H1 (cell line): ENCODE measurements at regions not wholly inside any gene's neighbourhood (a gene's known extent, or its start where the extent isn't known, plus 50 kb on each side); places are given as distances from the start of the nearest gene placed in this dataset.

Experiments
- CTCF ChIA-PET: fragments of 300-600 bp; sonication (Branson Sonifier 250); formaldehyde crosslinking; loops from one replicate; lab custom pipeline; 2021; ENCODE audit not compliant: partially characterized antibody; lab: Charles Lee
- POLR2A ChIA-PET: fragments of 300-600 bp; sonication (Branson Sonifier 250); formaldehyde crosslinking; loops from one replicate; lab custom pipeline; 2021; ENCODE audit warnings: inconsistent platforms; ENCODE audit not compliant: partially characterized antibody; lab: Charles Lee
- DNase-seq, 2 experiments: peaks; one replicate each; pipeline versions ENCODE4 v3.0.0 to v3.0.0-alpha.2; 2010 to 2022; ENCODE audit warnings: low spot score in 2 of 2, low read depth in 1 of 2, mixed read lengths in 1 of 2
- FAIRE-seq: peaks from 2 replicates; lab custom pipeline; 2011; peaks lifted over from hg19 to GRCh38; lab: Jason Lieb, UNC
- H2AFZ ChIP-seq: 2 replicates; pipeline ENCODE4 v1.8.1; 2012; ENCODE audit warnings: low read length, inconsistent platforms
- H2AK5ac ChIP-seq: 2 replicates; pipeline ENCODE4 v1.6.1; 2013; ENCODE audit warnings: low read depth, low read length
- H2BK120ac ChIP-seq: replicated peaks from 2 replicates; pipeline ENCODE3; 2013; ENCODE audit warnings: low read depth, low read length, inconsistent platforms
- H2BK12ac ChIP-seq: 2 replicates; pipeline ENCODE4 v1.6.1; 2013; ENCODE audit warnings: low read depth, low read length
- H2BK15ac ChIP-seq: 2 replicates; pipeline ENCODE4 v1.6.1; 2013; ENCODE audit warnings: low read length
- H2BK20ac ChIP-seq: 2 replicates; pipeline ENCODE4 v1.6.1; 2013; ENCODE audit warnings: low read length
- H2BK5ac ChIP-seq: 2 replicates; pipeline ENCODE4 v1.6.1; 2013; ENCODE audit warnings: low read depth, low read length
- H3K14ac ChIP-seq: 2 replicates; pipeline ENCODE4 v1.6.1; 2013; ENCODE audit warnings: inconsistent platforms; ENCODE audit not compliant: insufficient read length
- H3K18ac ChIP-seq: 2 replicates; pipeline ENCODE4 v1.6.1; 2013; ENCODE audit warnings: low read length; ENCODE audit errors: extremely low read depth
- H3K23ac ChIP-seq: 2 replicates; pipeline ENCODE4 v1.6.1; 2013; ENCODE audit warnings: inconsistent platforms; ENCODE audit not compliant: insufficient read length
- H3K23me2 ChIP-seq: 2 replicates; pipeline ENCODE4 v1.6.1; 2013; ENCODE audit warnings: low read depth, low read length
- H3K27ac ChIP-seq: 2 replicates; pipeline ENCODE4 v1.6.1; 2011; ENCODE audit warnings: low read depth, low read length, inconsistent platforms
- H3K27me3 ChIP-seq, 4 experiments: replicated peaks in 1 of 4; 1 replicate in 1 of 4; 2 replicates in 3 of 4; pipeline versions ENCODE4 v1.6.1 to v1.8.1; 2011 to 2013; ENCODE audit warnings: low read length in 3 of 4, mild to moderate bottlenecking in 3 of 4, inconsistent platforms in 2 of 4, mixed read lengths in 2 of 4, moderate library complexity in 1 of 4; ENCODE audit not compliant: control insufficient read depth in 3 of 4, insufficient read depth in 3 of 4; ENCODE audit errors: extremely low read depth in 1 of 4
- H3K36me3 ChIP-seq, 4 experiments: 2 replicates each; pipeline versions ENCODE4 v1.6.1 to v1.8.1; 2011 to 2013; ENCODE audit warnings: mild to moderate bottlenecking in 4 of 4, low read length in 3 of 4, moderate library complexity in 2 of 4, control low read depth in 1 of 4, inconsistent platforms in 1 of 4; ENCODE audit not compliant: insufficient read depth in 4 of 4, control insufficient read depth in 2 of 4
- H3K4ac ChIP-seq: replicated peaks from 2 replicates; pipeline ENCODE3; 2013; ENCODE audit warnings: low read length, low read depth, mixed read lengths, inconsistent platforms; ENCODE audit not compliant: insufficient read length
- H3K4me1 ChIP-seq, 4 experiments: replicated peaks in 1 of 4; 1 replicate in 1 of 4; 2 replicates in 3 of 4; pipeline versions ENCODE4 v1.6.1 to v1.8.1; 2011 to 2013; ENCODE audit warnings: low read length in 3 of 4, inconsistent platforms in 2 of 4, mixed read lengths in 1 of 4; ENCODE audit not compliant: insufficient read depth in 4 of 4, control insufficient read depth in 3 of 4
- H3K4me2 ChIP-seq, 2 experiments: 2 replicates each; pipeline versions ENCODE4 v1.6.1 to v1.8.1; 2011 to 2013; ENCODE audit warnings: low read depth in 2 of 2, low read length in 2 of 2, control low read depth in 1 of 2, inconsistent platforms in 1 of 2, mild to moderate bottlenecking in 1 of 2; ENCODE audit not compliant: insufficient read depth in 1 of 2
- H3K4me3 ChIP-seq, 4 experiments: fragments of 200-600, 300-600 bp in 1 of 4; sonication (generic), shearing (Covaris generic), sonication (Bioruptor Twin) in 1 of 4; 2 replicates each; pipeline versions ENCODE4 v1.5.1 to v1.8.1; 2011 to 2016; ENCODE audit warnings: low read length in 4 of 4, low read depth in 3 of 4, control low read depth in 2 of 4, inconsistent platforms in 2 of 4, mild to moderate bottlenecking in 2 of 4, mixed read lengths in 1 of 4, moderate library complexity in 1 of 4; ENCODE audit not compliant: insufficient read depth in 2 of 4; ENCODE audit errors: extremely low read depth in 1 of 4
- H3K56ac ChIP-seq: replicated peaks from 2 replicates; pipeline ENCODE3; 2013; ENCODE audit warnings: low read depth, mild to moderate bottlenecking, mixed read lengths, low read length, inconsistent platforms; ENCODE audit not compliant: insufficient read length
- H3K79me1 ChIP-seq: 2 replicates; pipeline ENCODE4 v1.6.1; 2013; ENCODE audit warnings: low read depth, low read length, control low read depth
- H3K79me2 ChIP-seq, 2 experiments: 2 replicates each; pipeline versions ENCODE4 v1.6.1 to v1.8.1; 2012 to 2013; ENCODE audit warnings: low read length in 2 of 2, mild to moderate bottlenecking in 2 of 2, inconsistent platforms in 1 of 2; ENCODE audit not compliant: insufficient read depth in 2 of 2, control insufficient read depth in 1 of 2
- H3K9ac ChIP-seq, 4 experiments: replicated peaks in 1 of 4; 1 replicate in 1 of 4; 2 replicates in 3 of 4; pipeline versions ENCODE4 v1.6.1 to v1.8.1; 2011 to 2013; ENCODE audit warnings: low read depth in 3 of 4, low read length in 3 of 4, control low read depth in 2 of 4, mild to moderate bottlenecking in 2 of 4, moderate library complexity in 2 of 4, inconsistent platforms in 1 of 4; ENCODE audit errors: extremely low read depth in 1 of 4
- H3K9me3 ChIP-seq, 2 experiments: 2 replicates each; pipeline versions ENCODE4 v1.6.1 to v1.8.1; 2012 to 2013; ENCODE audit warnings: mild to moderate bottlenecking in 2 of 2, moderate library complexity in 2 of 2, control low read depth in 1 of 2, inconsistent platforms in 1 of 2, low read depth in 1 of 2, low read length in 1 of 2, mixed read lengths in 1 of 2; ENCODE audit not compliant: insufficient read depth in 2 of 2
- H4K20me1 ChIP-seq, 2 experiments: replicated peaks in 1 of 2; 2 replicates each; pipeline versions ENCODE3 to v1.8.1; 2011 to 2013; ENCODE audit warnings: inconsistent platforms in 2 of 2, low read length in 2 of 2, mild to moderate bottlenecking in 1 of 2; ENCODE audit not compliant: insufficient read depth in 2 of 2, control insufficient read depth in 1 of 2
- H4K5ac ChIP-seq: 2 replicates; pipeline ENCODE4 v1.6.1; 2013; ENCODE audit warnings: low read length, low read depth, mixed read lengths, inconsistent platforms; ENCODE audit not compliant: insufficient read length
- H4K8ac ChIP-seq: 2 replicates; pipeline ENCODE4 v1.8.0; 2013; ENCODE audit warnings: mild to moderate bottlenecking, moderate library complexity, low read length, inconsistent platforms; ENCODE audit not compliant: insufficient read depth; ENCODE audit errors: extremely low read depth
- H4K91ac ChIP-seq: replicated peaks from 2 replicates; pipeline ENCODE3; 2013; ENCODE audit warnings: low read length, mixed read lengths, inconsistent platforms; ENCODE audit not compliant: insufficient read length
- BCL11A ChIP-seq, 2 experiments: IDR thresholded peaks; one replicate each; pipeline ENCODE4 v1.6.1; 2011; ENCODE audit warnings: low read depth in 2 of 2, low read length in 2 of 2, mild to moderate bottlenecking in 2 of 2
- BRCA1 ChIP-seq: IDR thresholded peaks from 2 replicates; pipeline ENCODE4 v1.6.1; 2012; ENCODE audit warnings: low read depth, low read length, improper control_type of control experiment
- CBX8 ChIP-seq: fragments of 300-800, 300-1000 bp; sonication (generic); IDR thresholded peaks from 2 replicates; pipeline ENCODE4 v1.7.1; 2016; ENCODE audit warnings: low read depth, low read length, borderline replicate concordance
- CEBPB ChIP-seq: IDR thresholded peaks from 2 replicates; pipeline ENCODE4 v1.6.1; 2012; ENCODE audit warnings: low read depth, low read length
- CHD1 ChIP-seq: IDR thresholded peaks from 2 replicates; pipeline ENCODE4 v1.6.1; 2012; ENCODE audit warnings: low read depth, low read length, improper control_type of control experiment
- EP300 ChIP-seq, 2 experiments: IDR thresholded peaks; 1 replicate in 1 of 2; 2 replicates in 1 of 2; pipeline ENCODE4 v1.6.1; 2011 to 2012; ENCODE audit warnings: low read depth in 2 of 2, low read length in 2 of 2, mild to moderate bottlenecking in 2 of 2, borderline replicate concordance in 1 of 2, inconsistent platforms in 1 of 2, moderate library complexity in 1 of 2
- GTF2F1 ChIP-seq: IDR thresholded peaks from 2 replicates; pipeline ENCODE4 v1.6.1; 2012; ENCODE audit warnings: low read depth, low read length, improper control_type of control experiment, borderline replicate concordance
- HDAC2 ChIP-seq, 2 experiments: fragments of 300-600 bp in 1 of 2; sonication (generic) in 1 of 2; IDR thresholded peaks; 2 replicates each; pipeline ENCODE4 v1.6.1; 2011 to 2012; ENCODE audit warnings: low read depth in 2 of 2, low read length in 2 of 2, mild to moderate bottlenecking in 2 of 2, moderate library complexity in 2 of 2, borderline replicate concordance in 1 of 2, inconsistent platforms in 1 of 2
- JUND ChIP-seq: IDR thresholded peaks from 2 replicates; pipeline ENCODE4 v1.6.1; 2011; ENCODE audit warnings: mild to moderate bottlenecking, improper control_type of control experiment, low read length
- RFX5 ChIP-seq: IDR thresholded peaks from 2 replicates; pipeline ENCODE4 v1.6.1; 2011; ENCODE audit warnings: low read depth, low read length, improper control_type of control experiment, borderline replicate concordance
- SIRT6 ChIP-seq: IDR thresholded peaks from one replicate; pipeline ENCODE4 v1.7.1; 2012; ENCODE audit warnings: low read length, inconsistent platforms
- SP1 ChIP-seq: IDR thresholded peaks from 2 replicates; pipeline ENCODE4 v1.6.1; 2011; ENCODE audit warnings: low read depth, low read length
- YY1 ChIP-seq: IDR thresholded peaks from 2 replicates; pipeline ENCODE4 v1.6.1; 2011; ENCODE audit warnings: low read depth, mild to moderate bottlenecking, low read length
- WGBS, 2 experiments: shearing (Covaris generic) in 1 of 2; methylation state at CpG; one replicate each; pipeline versions ENCODE4 v1.1.6 to v1.1.7; 2013 to 2015; ENCODE audit warnings: low lambda C conversion rate in 2 of 2, mixed read lengths in 2 of 2, inconsistent platforms in 1 of 2, low coverage in 1 of 2, missing lambda C conversion rate in 1 of 2; ENCODE audit not compliant: insufficient replicate concordance in 2 of 2, insufficient coverage in 1 of 2, insufficient read length in 1 of 2; ENCODE audit errors: extremely low coverage in 1 of 2, missing lambda C conversion rate in 1 of 2; 5-methylcytosine and 5-hydroxymethylcytosine counted together
- TF ChIP-seq, protein P1 (sequence below): IDR thresholded peaks from 2 replicates; pipeline ENCODE4 v1.6.1; 2011; ENCODE audit warnings: low read depth, mild to moderate bottlenecking, low read length; ENCODE audit not compliant: insufficient read depth

DNA sequence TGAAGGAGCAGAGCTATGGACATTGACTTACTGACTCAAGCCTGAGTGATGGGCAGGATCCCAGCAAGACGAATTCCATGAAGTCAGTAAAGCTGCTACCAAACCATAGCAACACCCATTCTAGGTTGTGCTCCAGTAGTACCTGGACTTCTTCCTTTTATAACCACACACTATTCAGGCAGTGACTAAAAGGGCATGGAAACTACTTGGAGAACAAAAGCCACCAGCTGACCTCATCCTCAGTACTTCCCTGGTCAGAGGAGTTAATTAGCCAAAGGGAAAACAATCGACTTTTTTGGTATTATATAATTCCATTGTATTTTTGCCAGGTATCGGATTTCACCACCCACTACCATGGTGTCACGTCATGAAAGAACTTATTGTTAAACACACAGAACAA lies 237.1 kb downstream of the TTC32 start:
- H3K9ac ChIP-seq, result no peak overlapping the region
- no peak overlapping the region for H3K4me2 ChIP-seq
- H4K91ac ChIP-seq, result no peak overlapping the region
- FAIRE-seq (no peak), DNase-seq (no peak)
- H3K4me3 ChIP-seq, result no peak overlapping the region
- H2BK15ac ChIP-seq, result no peak overlapping the region
- H4K8ac ChIP-seq, result no peak overlapping the region
- no peak overlapping the region for H2AFZ ChIP-seq
- H4K5ac ChIP-seq, result no peak overlapping the region
- H3K14ac ChIP-seq, result no peak overlapping the region
- H3K18ac ChIP-seq, result no peak overlapping the region
- H2AK5ac ChIP-seq, result no peak overlapping the region
- H2BK120ac ChIP-seq, result no peak overlapping the region
- H3K79me1 ChIP-seq, result no peaks in the 10 kb centered on the region
- 89% methylated on average over 4 of the region's 4 CpGs; no CpG with 5 or more reads in 1 of the 2 experiments for WGBS, 2 experiments
- TF ChIP-seq JUND (no peak), GTF2F1 (no peak), EP300 (IDR thresholded peaks at IDR 0.05; ENCODE audit: borderline replicate concordance in 1 of 2, low read depth in 2 of 2, low read length in 2 of 2) (no peak), RFX5 (no peak), CHD1 (no peak), HDAC2 (IDR thresholded peaks at IDR 0.05; ENCODE audit: borderline replicate concordance in 1 of 2, low read depth in 2 of 2, low read length in 2 of 2) (no peak), YY1 (no peak), BCL11A (IDR thresholded peaks at IDR 0.05; ENCODE audit: low read depth in 2 of 2, low read length in 2 of 2) (no peak), CEBPB (no peak), CBX8 (no peak), SIRT6 (no peak), BRCA1 (no peak), SP1 (no peak)
- TF ChIP-seq, protein P1, sequence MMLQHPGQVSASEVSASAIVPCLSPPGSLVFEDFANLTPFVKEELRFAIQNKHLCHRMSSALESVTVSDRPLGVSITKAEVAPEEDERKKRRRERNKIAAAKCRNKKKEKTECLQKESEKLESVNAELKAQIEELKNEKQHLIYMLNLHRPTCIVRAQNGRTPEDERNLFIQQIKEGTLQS, result no peak
- POLR2A ChIA-PET, result no interaction called here
- CTCF ChIA-PET, result interaction anchor here (0.7 to 2.8 kb wide), 9 partner anchors 9 to 315 kb away, joined by 3 to 11 read pairs (median 4); no protein-coding TSS in a partner anchor
- no peaks in the 10 kb centered on the region for H3K23me2 ChIP-seq
- H3K4me1 ChIP-seq, result no peaks in the 10 kb centered on the region
- H3K9me3 ChIP-seq, result no peaks in the 10 kb centered on the region
- no peaks in the 10 kb centered on the region for H4K20me1 ChIP-seq
- no peak overlapping the region for H3K27ac ChIP-seq
- no peak overlapping the region for H3K56ac ChIP-seq
- no peak overlapping the region for H2BK12ac ChIP-seq
- no peaks in the 10 kb centered on the region for H3K36me3 ChIP-seq
- no peak overlapping the region for H2BK5ac ChIP-seq
- no peak overlapping the region for H3K4ac ChIP-seq
- H3K27me3 ChIP-seq, result no peaks in the 10 kb centered on the region
- no peaks in the 10 kb centered on the region for H3K79me2 ChIP-seq
- H3K23ac ChIP-seq, result no peak overlapping the region
- no peak overlapping the region for H2BK20ac ChIP-seq
